DND-41 (cell line): ENCODE measurements at regions not wholly inside any gene's neighbourhood (a gene's known extent, or its start where the extent isn't known, plus 50 kb on each side); places are given as distances from the start of the nearest gene placed in this dataset.

ENCODE experiments used
- ATAC-seq: fragments of 200-7000 bp; cut with Tn5 transposase; 3 replicates; pipeline ENCODE4 v1.9.1; 2021; ENCODE audit warnings: low read depth; ENCODE audit not compliant: insufficient read depth
- DNase-seq: peaks from one replicate; pipeline ENCODE4 v3.0.0-alpha.2; 2020
- H2AFZ ChIP-seq: 2 replicates; pipeline ENCODE4 v1.6.0; 2012; ENCODE audit warnings: low read depth, low read length
- H3K27ac ChIP-seq: 2 replicates; pipeline ENCODE4 v1.5.1; 2012; ENCODE audit warnings: low read length, inconsistent platforms
- H3K27me3 ChIP-seq: fragments of 200-600 bp; sonication (generic); 2 replicates; pipeline ENCODE4 v1.6.0; 2012; ENCODE audit warnings: low read length, mild to moderate bottlenecking, inconsistent platforms; ENCODE audit not compliant: insufficient read depth, poor library complexity
- H3K36me3 ChIP-seq: 2 replicates; pipeline ENCODE4 v1.5.1; 2012; ENCODE audit warnings: low read length, inconsistent platforms; ENCODE audit not compliant: insufficient read depth
- H3K4me1 ChIP-seq: 2 replicates; pipeline ENCODE4 v1.5.1; 2012; ENCODE audit warnings: mild to moderate bottlenecking, low read length; ENCODE audit not compliant: insufficient read depth
- H3K4me2 ChIP-seq: 2 replicates; pipeline ENCODE4 v1.6.0; 2012; ENCODE audit warnings: mild to moderate bottlenecking, moderate library complexity, low read length, inconsistent platforms; ENCODE audit not compliant: insufficient read depth
- H3K4me3 ChIP-seq, 2 experiments: fragments of 200-600 bp in 1 of 2; shearing (Covaris generic) in 1 of 2; 2 replicates each; pipeline ENCODE4 v1.5.1; 2012 to 2016; ENCODE audit warnings: inconsistent platforms in 2 of 2, low read length in 2 of 2, mild to moderate bottlenecking in 2 of 2, low read depth in 1 of 2, moderate library complexity in 1 of 2
- H3K79me2 ChIP-seq: 2 replicates; pipeline ENCODE4 v1.6.0; 2012; ENCODE audit warnings: low read length, inconsistent platforms; ENCODE audit not compliant: insufficient read depth
- H3K9ac ChIP-seq: 2 replicates; pipeline ENCODE4 v1.6.0; 2012; ENCODE audit warnings: low read depth, mild to moderate bottlenecking, inconsistent platforms, low read length, moderate library complexity
- H3K9me3 ChIP-seq: 2 replicates; pipeline ENCODE4 v1.5.1; 2012; ENCODE audit warnings: low read length, moderate library complexity, mild to moderate bottlenecking, inconsistent platforms; ENCODE audit not compliant: insufficient read depth, severe bottlenecking
- H4K20me1 ChIP-seq: 2 replicates; pipeline ENCODE4 v1.6.0; 2012; ENCODE audit warnings: low read length; ENCODE audit not compliant: insufficient read depth
- CTCF ChIP-seq: IDR thresholded peaks from 2 replicates; pipeline ENCODE4 v1.5.1; 2012; ENCODE audit warnings: borderline replicate concordance, low read length, moderate library complexity, mild to moderate bottlenecking; ENCODE audit not compliant: poor library complexity, severe bottlenecking; ENCODE audit errors: extremely low read depth
- EZH2 ChIP-seq: IDR thresholded peaks from 3 replicates; pipeline ENCODE4 v1.6.1; 2012; ENCODE audit warnings: borderline replicate concordance, low read depth, mild to moderate bottlenecking, moderate library complexity, low read length, inconsistent platforms; ENCODE audit not compliant: severe bottlenecking

- no peaks in the 10 kb centered on the region for H3K36me3 ChIP-seq
- no peak for DNase-seq
- no peak for ATAC-seq
Observed at GRCh38 chr4:115923152-115923551, 809.7 kb upstream of the NDST4 start.

DNA sequence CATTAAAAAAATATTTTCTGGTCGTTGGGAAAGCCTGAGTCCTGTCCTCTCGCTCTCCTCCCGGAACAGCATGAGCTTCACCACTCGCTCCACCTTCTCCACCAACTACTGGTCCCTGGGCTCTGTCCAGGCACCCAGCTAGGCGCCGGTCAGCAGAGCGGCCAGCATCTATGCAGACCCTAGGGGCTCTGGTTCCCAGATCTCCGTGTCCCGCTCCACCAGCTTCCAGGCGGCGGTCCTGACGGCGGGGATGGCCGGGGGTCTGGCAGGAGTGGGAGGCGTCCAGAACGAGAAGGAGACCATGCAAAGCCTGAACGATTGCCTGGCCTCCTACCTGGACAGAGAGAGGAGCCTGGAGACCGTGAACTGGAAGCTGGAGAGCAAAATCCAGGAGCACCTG lies 807.2 kb upstream of the NDST4 start:
- no peak overlapping the region for H3K27ac ChIP-seq
- H3K27me3 ChIP-seq: no peaks in the 10 kb centered on the region
- H3K4me3 ChIP-seq: no peak overlapping the region
- no peak overlapping the region for H2AFZ ChIP-seq
- no peak overlapping the region for H3K9ac ChIP-seq
- no peak overlapping the region for H3K4me2 ChIP-seq
- H3K4me1 ChIP-seq: no peaks in the 10 kb centered on the region
- H3K36me3 ChIP-seq: no peaks in the 10 kb centered on the region
- H3K79me2 ChIP-seq: no peaks in the 10 kb centered on the region
- H3K9me3 ChIP-seq: no peaks in the 10 kb centered on the region
- ATAC-seq (no peak), DNase-seq (no peak)
- no peaks in the 10 kb centered on the region for H4K20me1 ChIP-seq
- TF ChIP-seq EZH2: no peak
- no peak for TF ChIP-seq CTCF

More at GRCh38 chr4:115923152-115923551, 809.7 kb upstream of the NDST4 start:
- Histone ChIP-seq H4K20me1 (no peaks in the 10 kb centered on the region), H3K4me1 (no peaks in the 10 kb centered on the region), H3K79me2 (no peaks in the 10 kb centered on the region), H3K4me2 (no peak overlapping the region), H3K27me3 (no peaks in the 10 kb centered on the region), H3K9me3 (no peaks in the 10 kb centered on the region), H3K27ac (no peak overlapping the region), H3K4me3 (no peak overlapping the region), H2AFZ (no peak overlapping the region), H3K9ac (no peak overlapping the region)
- TF ChIP-seq EZH2 (no peak), CTCF (no peak)

- Histone ChIP-seq H3K4me3 (no peak overlapping the region), H3K9me3 (no peaks in the 10 kb centered on the region), H3K36me3 (no peaks in the 10 kb centered on the region), H3K27me3 (no peaks in the 10 kb centered on the region), H2AFZ (no peak overlapping the region), H3K9ac (no peak overlapping the region), H3K4me1 (no peaks in the 10 kb centered on the region), H3K79me2 (no peaks in the 10 kb centered on the region), H3K27ac (no peak overlapping the region), H4K20me1 (no peaks in the 10 kb centered on the region), H3K4me2 (no peak overlapping the region)
- DNase-seq (no peak), ATAC-seq (no peak)
- TF ChIP-seq CTCF (no peak), EZH2 (no peak)
Observed at GRCh38 chr4:115918149-115918548, 804.7 kb upstream of the NDST4 start.

DNA sequence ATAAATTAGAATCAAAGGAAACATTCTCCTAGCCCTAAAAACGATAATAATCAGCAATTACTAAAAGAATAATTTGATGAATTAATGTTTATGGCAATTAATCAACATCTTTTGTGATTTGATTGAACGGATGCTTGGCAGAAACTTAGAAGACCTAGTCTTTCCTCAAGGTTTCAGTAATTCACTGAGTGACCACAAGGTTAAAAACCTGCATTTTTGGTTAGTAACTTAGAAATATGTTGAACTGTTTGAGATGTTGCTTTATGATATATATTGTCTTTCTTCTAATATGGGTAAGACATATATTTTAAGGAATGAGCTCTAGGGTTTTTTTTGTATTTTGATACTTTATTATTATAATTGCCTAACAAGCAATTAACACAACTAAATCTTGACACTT lies 793.0 kb upstream of the NDST4 start:
- H3K4me2 ChIP-seq: no peak overlapping the region
- DNase-seq (no peak), ATAC-seq (no peak)
- H3K27me3 ChIP-seq: no peaks in the 10 kb centered on the region
- TF ChIP-seq EZH2: no peak
- TF ChIP-seq CTCF: no peak
- H3K4me3 ChIP-seq: no peak overlapping the region
- no peak overlapping the region for H3K9ac ChIP-seq
- H4K20me1 ChIP-seq: no peaks in the 10 kb centered on the region
- no peaks in the 10 kb centered on the region for H3K4me1 ChIP-seq
- no peak overlapping the region for H3K27ac ChIP-seq
- no peak overlapping the region for H2AFZ ChIP-seq
- no peaks in the 10 kb centered on the region for H3K9me3 ChIP-seq
- no peaks in the 10 kb centered on the region for H3K36me3 ChIP-seq
- no peaks in the 10 kb centered on the region for H3K79me2 ChIP-seq
